Sigmoid colon (tissue), 6 donors: ENCODE measurements at regions not wholly inside any gene's neighbourhood (a gene's known extent, or its start where the extent isn't known, plus 50 kb on each side); places are given as distances from the start of the nearest gene placed in this dataset.

ENCODE experiments used
- DNase-seq: peaks from one replicate; pipeline ENCODE4 v3.0.0-alpha.2; 2019
- H3K27ac ChIP-seq, 4 donors: fragments of 200-600 bp; sonication (generic); one replicate each; pipeline ENCODE4 v1.5.1; 2016 to 2019; ENCODE audit warnings: mild to moderate bottlenecking in 1 of 4
- H3K27me3 ChIP-seq, 3 donors: fragments of 200-600 bp; sonication (generic); one replicate each; pipeline ENCODE4 v1.5.1; 2019; ENCODE audit warnings: mild to moderate bottlenecking in 1 of 3
- H3K36me3 ChIP-seq, 4 donors: fragments of 200-600 bp; sonication (generic); one replicate each; pipeline ENCODE4 v1.5.1; 2016 to 2019
- H3K4me1 ChIP-seq, 4 donors: fragments of 200-600 bp; sonication (generic); one replicate each; pipeline ENCODE4 v1.5.1; 2017 to 2019
- H3K4me3 ChIP-seq, 4 donors: fragments of 200-600 bp; sonication (generic); one replicate each; pipeline ENCODE4 v1.5.1; 2017 to 2019; ENCODE audit warnings: mild to moderate bottlenecking in 2 of 4, moderate library complexity in 1 of 4
- H3K9me3 ChIP-seq, 4 donors: fragments of 200-600 bp in 3 of 4; sonication (generic) in 3 of 4; one replicate each; pipeline versions ENCODE4 v1.5.1 to v1.6.1; 2013 to 2019
- EP300 ChIP-seq, 4 donors: sonication (generic); formaldehyde crosslinking; IDR thresholded peaks; one replicate each; pipeline ENCODE4 v1.6.1; 2017; ENCODE audit warnings: antibody characterized with exemption in 4 of 4
- POLR2A ChIP-seq, 2 donors: fragments of 450-650 bp; IDR thresholded peaks; one replicate each; pipeline ENCODE4 v1.6.1; 2016; ENCODE audit warnings: antibody characterized with exemption in 2 of 2, mild to moderate bottlenecking in 2 of 2, moderate library complexity in 2 of 2
- POLR2AphosphoS5 ChIP-seq, 4 donors: sonication (generic); formaldehyde crosslinking; IDR thresholded peaks; one replicate each; pipeline ENCODE4 v1.6.1; 2017; ENCODE audit warnings: antibody characterized with exemption in 4 of 4
- WGBS, 2 donors: extraction: QIAGEN DNeasy Blood & Tissue Kit; methylation state at CpG; one replicate each; pipeline ENCODE4 v1.1.7; 2013; 5-methylcytosine and 5-hydroxymethylcytosine counted together
- intact Hi-C: fragments of 100-400 bp; cut with DNase I; formaldehyde crosslinking; loops from one replicate; pipeline ENCODE4 v1.15.1; 2023
- TF ChIP-seq, protein P1 (sequence below), 4 experiments: fragments of 450-650 bp in 3 of 4; fragments of 200-600 bp in 1 of 4; IDR thresholded peaks; one replicate each; pipeline ENCODE4 v1.5.1; 2016 to 2019; ENCODE audit warnings: antibody characterized with exemption in 4 of 4, mild to moderate bottlenecking in 3 of 4, moderate library complexity in 2 of 4
- donor health status: healthy with polysubstance abuse.
- donor health status: healthy.

DNA sequence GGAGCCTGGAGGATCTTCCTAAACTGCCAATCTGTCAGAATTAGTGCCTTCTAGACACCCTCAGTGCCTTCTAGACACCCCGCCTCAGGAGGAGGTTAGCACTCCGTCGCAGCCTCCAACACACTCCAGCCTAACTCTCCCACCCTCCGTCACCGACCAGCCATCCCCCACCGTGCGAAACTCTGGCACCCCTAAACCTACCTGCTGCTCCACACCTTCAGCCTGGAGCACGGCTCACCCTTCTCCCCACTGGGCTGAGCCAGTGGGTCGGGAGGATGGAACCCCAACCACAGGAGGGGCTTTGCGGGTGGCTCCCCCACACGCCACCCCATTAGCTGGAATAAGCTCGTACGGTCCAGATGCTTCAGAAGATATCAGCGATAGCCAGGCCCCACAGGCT is 468.9 kb upstream of the HS6ST1 start:
- Histone ChIP-seq H3K4me1 (no peaks in the 10 kb centered on the region), H3K4me3 (no peak overlapping the region), H3K9me3 (no peaks in the 10 kb centered on the region), H3K27ac (no peak overlapping the region), H3K27me3 (no peaks in the 10 kb centered on the region), H3K36me3 (no peaks in the 10 kb centered on the region)
- peak; percentile 35 for DNase-seq
- intact Hi-C loops: no loop called here
- TF ChIP-seq POLR2AphosphoS5 (IDR thresholded peaks at IDR 0.05) (no peak), EP300 (IDR thresholded peaks at IDR 0.05) (no peak), POLR2A (IDR thresholded peaks at IDR 0.05) (no peak)
- TF ChIP-seq, protein P1, sequence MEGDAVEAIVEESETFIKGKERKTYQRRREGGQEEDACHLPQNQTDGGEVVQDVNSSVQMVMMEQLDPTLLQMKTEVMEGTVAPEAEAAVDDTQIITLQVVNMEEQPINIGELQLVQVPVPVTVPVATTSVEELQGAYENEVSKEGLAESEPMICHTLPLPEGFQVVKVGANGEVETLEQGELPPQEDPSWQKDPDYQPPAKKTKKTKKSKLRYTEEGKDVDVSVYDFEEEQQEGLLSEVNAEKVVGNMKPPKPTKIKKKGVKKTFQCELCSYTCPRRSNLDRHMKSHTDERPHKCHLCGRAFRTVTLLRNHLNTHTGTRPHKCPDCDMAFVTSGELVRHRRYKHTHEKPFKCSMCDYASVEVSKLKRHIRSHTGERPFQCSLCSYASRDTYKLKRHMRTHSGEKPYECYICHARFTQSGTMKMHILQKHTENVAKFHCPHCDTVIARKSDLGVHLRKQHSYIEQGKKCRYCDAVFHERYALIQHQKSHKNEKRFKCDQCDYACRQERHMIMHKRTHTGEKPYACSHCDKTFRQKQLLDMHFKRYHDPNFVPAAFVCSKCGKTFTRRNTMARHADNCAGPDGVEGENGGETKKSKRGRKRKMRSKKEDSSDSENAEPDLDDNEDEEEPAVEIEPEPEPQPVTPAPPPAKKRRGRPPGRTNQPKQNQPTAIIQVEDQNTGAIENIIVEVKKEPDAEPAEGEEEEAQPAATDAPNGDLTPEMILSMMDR (IDR thresholded peaks at IDR 0.05): no peak
- WGBS, 2 donors: 86 to 94% methylated on average over 14 of the region's 14 CpGs

DNA sequence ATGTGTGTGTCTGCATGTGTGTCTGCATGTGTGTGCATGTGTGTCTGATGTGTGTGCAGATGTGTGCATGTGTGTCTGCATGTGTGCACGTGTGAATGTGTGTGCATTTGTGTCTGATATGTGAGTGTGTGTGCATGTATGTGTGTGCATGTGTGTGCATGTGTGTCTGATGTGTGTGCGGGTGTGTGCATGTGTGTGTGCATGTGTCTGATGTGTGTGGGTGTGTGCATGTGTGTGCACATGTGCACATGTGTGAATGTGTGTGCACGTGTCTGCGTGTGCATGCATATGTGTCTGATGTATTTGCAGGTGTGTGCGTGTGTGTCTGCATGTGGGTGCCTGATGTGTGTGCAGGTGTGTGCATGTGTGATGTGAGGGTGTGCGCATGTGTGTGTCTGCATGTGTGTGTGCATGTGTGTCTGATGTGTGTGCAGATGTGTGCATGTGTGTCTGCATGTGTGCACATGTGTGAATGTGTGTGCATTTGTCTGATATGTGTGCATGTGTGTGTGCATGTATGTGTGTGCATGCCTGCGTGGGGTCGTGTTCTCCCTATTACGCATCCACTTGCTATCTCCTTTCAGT is 470.1 kb upstream of the HS6ST1 start:
- Histone ChIP-seq H3K27ac (no peak overlapping the region), H3K36me3 (no peaks in the 10 kb centered on the region), H3K4me3 (no peak overlapping the region), H3K9me3 (no peaks in the 10 kb centered on the region), H3K4me1 (no peaks in the 10 kb centered on the region), H3K27me3 (no peaks in the 10 kb centered on the region)
- TF ChIP-seq, protein P1 (IDR thresholded peaks at IDR 0.05): no peak
- TF ChIP-seq POLR2A (IDR thresholded peaks at IDR 0.05) (no peak), EP300 (IDR thresholded peaks at IDR 0.05) (no peak), POLR2AphosphoS5 (IDR thresholded peaks at IDR 0.05) (no peak)
- 79 to 84% methylated on average over 9 of the region's 9 CpGs for whole genome bisulfite sequencing, 2 donors
- intact Hi-C loops: no loop called here
- peak; percentile 26 for DNase-seq

DNA sequence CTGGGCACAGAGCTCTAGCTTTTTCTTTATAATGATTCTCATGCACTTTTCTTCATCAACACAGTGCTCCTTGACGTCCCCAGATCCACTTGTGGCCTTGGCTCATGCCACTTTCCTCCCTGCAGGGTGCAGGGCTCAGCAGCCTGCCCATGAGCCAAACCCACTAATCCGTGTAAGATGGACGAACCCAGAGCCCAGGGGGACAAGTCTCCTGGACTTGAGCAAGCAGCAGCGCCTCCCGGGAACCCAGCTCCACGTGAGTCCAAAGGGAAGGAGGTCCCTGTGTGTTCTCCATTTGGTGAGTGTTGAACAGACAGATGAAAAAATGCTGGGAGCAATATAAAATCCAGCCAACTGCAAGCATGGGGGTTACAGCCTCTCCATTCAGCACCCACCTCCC is 470.6 kb upstream of the HS6ST1 start:
- WGBS, 2 donors: 71 to 82% methylated on average over 6 of the region's 6 CpGs
- Histone ChIP-seq H3K4me3 (no peak overlapping the region), H3K27me3 (no peaks in the 10 kb centered on the region)

DNA sequence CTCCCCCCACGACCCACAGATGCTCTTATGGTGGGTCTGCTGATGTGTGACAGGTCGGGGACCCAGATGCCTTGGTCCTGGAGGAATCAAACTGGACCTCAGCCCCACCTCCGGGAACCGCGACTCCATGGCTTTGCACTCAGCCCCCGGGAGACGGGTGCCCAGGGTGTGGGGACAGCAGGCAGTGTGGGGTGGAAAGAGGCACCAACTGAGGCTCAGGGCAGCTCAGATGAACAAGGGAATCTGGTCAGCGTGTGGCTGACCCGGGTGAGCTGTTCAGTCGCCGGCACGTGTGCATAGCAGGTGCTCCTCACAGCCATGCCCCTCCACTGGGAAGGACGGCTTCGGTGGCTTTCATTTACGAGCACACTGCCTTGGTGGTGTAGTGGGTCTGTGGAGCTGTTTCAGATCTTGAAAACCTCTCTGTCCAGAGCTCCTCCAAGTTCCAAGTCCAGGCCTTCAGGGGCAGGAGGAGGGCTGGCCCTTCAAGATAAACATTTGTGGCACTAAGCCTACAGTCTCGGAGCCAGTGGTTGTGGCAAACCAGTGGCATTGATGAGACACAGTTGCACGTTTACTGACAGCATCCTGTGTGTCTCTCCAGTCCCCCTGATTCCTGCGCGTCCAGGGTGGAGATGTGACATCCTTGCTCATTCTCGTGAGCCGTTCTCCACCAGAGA is 471.2 kb upstream of the HS6ST1 start:
- Histone ChIP-seq H3K36me3 (no peaks in the 10 kb centered on the region), H3K4me1 (no peaks in the 10 kb centered on the region), H3K9me3 (no peaks in the 10 kb centered on the region), H3K4me3 (no peak overlapping the region), H3K27ac (no peak overlapping the region), H3K27me3 (no peaks in the 10 kb centered on the region)
- no peak for TF ChIP-seq POLR2AphosphoS5 (IDR thresholded peaks at IDR 0.05)
- TF ChIP-seq, protein P1 (IDR thresholded peaks at IDR 0.05): no peak
- no peak for TF ChIP-seq POLR2A (IDR thresholded peaks at IDR 0.05)
- no peak for TF ChIP-seq EP300 (IDR thresholded peaks at IDR 0.05)
- WGBS, 2 donors: 80 to 85% methylated on average over 21 of the region's 21 CpGs
- intact Hi-C loops: no loop called here
- peak; percentile 33 for DNase-seq

More for the DNA sequence above, 470.6 kb upstream of the HS6ST1 start:
- H3K4me1 ChIP-seq: no peaks in the 10 kb centered on the region
- H3K27ac ChIP-seq: no peak overlapping the region
- DNase-seq: no peak
- intact Hi-C loops: no loop called here
- H3K9me3 ChIP-seq: no peaks in the 10 kb centered on the region
- no peaks in the 10 kb centered on the region for H3K36me3 ChIP-seq
- TF ChIP-seq POLR2A (IDR thresholded peaks at IDR 0.05): no peak
- TF ChIP-seq EP300 (IDR thresholded peaks at IDR 0.05): no peak
- TF ChIP-seq, protein P1 (IDR thresholded peaks at IDR 0.05): no peak
- TF ChIP-seq POLR2AphosphoS5 (IDR thresholded peaks at IDR 0.05): no peak
